GM23248 (cell line): ENCODE measurements at regions not wholly inside any gene's neighbourhood (a gene's known extent, or its start where the extent isn't known, plus 50 kb on each side); places are given as distances from the start of the nearest gene placed in this dataset.

Experiments
- EZH2 ChIP-seq: fragments of 200-600 bp; sonication (generic); IDR thresholded peaks from 2 replicates; pipeline ENCODE4 v1.6.1; 2018; ENCODE audit warnings: antibody characterized with exemption, mild to moderate bottlenecking; ENCODE audit not compliant: insufficient read depth, poor library complexity, severe bottlenecking
- EZH2phosphoT487 ChIP-seq: fragments of 200-600 bp; sonication (generic); IDR thresholded peaks from 2 replicates; pipeline ENCODE4 v1.6.1; 2018; ENCODE audit warnings: antibody characterized with exemption, moderate library complexity, mild to moderate bottlenecking, low read depth; ENCODE audit not compliant: insufficient read depth

DNA sequence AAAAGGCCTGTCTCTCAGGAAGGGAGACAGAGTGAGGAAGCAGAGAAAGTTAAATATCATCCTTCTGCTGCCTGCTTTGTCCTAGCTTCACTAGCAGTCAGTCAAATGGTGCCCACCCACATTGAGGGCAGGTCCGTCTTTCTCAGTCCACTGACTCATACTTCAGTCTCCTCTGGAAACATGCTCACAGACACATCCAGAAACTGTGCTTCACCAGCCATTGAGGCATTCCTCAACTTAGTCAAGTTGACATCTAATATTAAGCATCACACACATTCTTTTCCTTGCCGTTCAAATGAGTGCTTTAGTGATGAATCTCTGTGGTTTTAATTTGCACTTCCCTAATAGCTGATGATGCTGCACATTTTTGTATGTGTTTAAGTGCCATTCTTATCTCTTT lies 777.8 kb upstream of the PRMT6 start:
- TF ChIP-seq EZH2 (no peak), EZH2phosphoT487 (no peak)
